Mesendoderm (in vitro differentiated cells): ENCODE measurements at regions not wholly inside any gene's neighbourhood (a gene's known extent, or its start where the extent isn't known, plus 50 kb on each side); places are given as distances from the start of the nearest gene placed in this dataset.
A peak's percentile ranks its signal among the peaks of the same experiment; 100 is the strongest.
"Not testable (repeated sequence)": the region's sequence is repeated elsewhere in the genome, so short reads cannot be mapped to it uniquely, and the experiment has no call there.

Source experiments
- DNase-seq: peaks from one replicate; pipeline ENCODE4 v3.0.0; 2013
- H2AK5ac ChIP-seq: 2 replicates; pipeline ENCODE4 v1.6.1; 2013; ENCODE audit warnings: low read length, inconsistent platforms
- H2BK120ac ChIP-seq: 2 replicates; pipeline ENCODE4 v1.6.1; 2013; ENCODE audit warnings: low read depth, mild to moderate bottlenecking, low read length, moderate library complexity, mixed read lengths
- H2BK15ac ChIP-seq: replicated peaks from 2 replicates; pipeline ENCODE4 v1.6.1; 2013; ENCODE audit warnings: low read depth, mild to moderate bottlenecking, moderate library complexity
- H2BK5ac ChIP-seq: 2 replicates; pipeline ENCODE4 v1.6.1; 2013; ENCODE audit warnings: low read length, inconsistent platforms
- H3K18ac ChIP-seq: 2 replicates; pipeline ENCODE4 v1.6.1; 2013; ENCODE audit warnings: mild to moderate bottlenecking, low read length, mixed read lengths
- H3K23ac ChIP-seq: one replicate; pipeline ENCODE4 v1.6.1; 2013; ENCODE audit warnings: low read length
- H3K27ac ChIP-seq: 2 replicates; pipeline ENCODE4 v1.5.1; 2013; ENCODE audit warnings: low read depth, mild to moderate bottlenecking, inconsistent platforms, low read length, moderate library complexity
- H3K27me3 ChIP-seq: 2 replicates; pipeline ENCODE4 v1.6.1; 2013; ENCODE audit warnings: low read length, control low read depth, mild to moderate bottlenecking, inconsistent platforms; ENCODE audit not compliant: insufficient read depth, poor library complexity
- H3K36me3 ChIP-seq: 2 replicates; pipeline ENCODE4 v1.6.1; 2013; ENCODE audit warnings: low read length, inconsistent platforms; ENCODE audit not compliant: control insufficient read depth, insufficient read depth
- H3K4ac ChIP-seq: one replicate; pipeline ENCODE4 v1.6.1; 2013; ENCODE audit warnings: low read depth, mild to moderate bottlenecking, low read length, moderate library complexity
- H3K4me1 ChIP-seq: 2 replicates; pipeline ENCODE4 v1.6.1; 2013; ENCODE audit warnings: low read depth, low read length, inconsistent platforms; ENCODE audit not compliant: control insufficient read depth
- H3K4me2 ChIP-seq: 2 replicates; pipeline ENCODE4 v1.6.1; 2013; ENCODE audit warnings: low read length
- H3K4me3 ChIP-seq: 2 replicates; pipeline ENCODE4 v1.5.1; 2013; ENCODE audit warnings: mild to moderate bottlenecking, low read length
- H3K56ac ChIP-seq: one replicate; pipeline ENCODE4 v1.6.1; 2013; ENCODE audit warnings: low read length
- H3K79me1 ChIP-seq: 2 replicates; pipeline ENCODE4 v1.6.1; 2013; ENCODE audit warnings: low read length, inconsistent platforms
- H3K79me2 ChIP-seq: 2 replicates; pipeline ENCODE4 v1.6.1; 2013; ENCODE audit warnings: mild to moderate bottlenecking, low read length; ENCODE audit not compliant: control insufficient read depth, insufficient read depth
- H3K9ac ChIP-seq: 2 replicates; pipeline ENCODE4 v1.6.1; 2013; ENCODE audit warnings: low read length, inconsistent platforms
- H4K5ac ChIP-seq: one replicate; pipeline ENCODE4 v1.6.1; 2013; ENCODE audit warnings: low read length
- H4K8ac ChIP-seq: one replicate; pipeline ENCODE4 v1.6.1; 2013; ENCODE audit warnings: low read depth, mild to moderate bottlenecking, control low read depth, low read length, moderate library complexity
- WGBS: extraction: QIAGEN DNeasy Blood & Tissue Kit; methylation state at CpG from one replicate; pipeline ENCODE4 v1.1.7; 2013; ENCODE audit warnings: low lambda C conversion rate, missing lambda C conversion rate; ENCODE audit not compliant: insufficient coverage; ENCODE audit errors: extremely low coverage; 5-methylcytosine and 5-hydroxymethylcytosine counted together

DNA sequence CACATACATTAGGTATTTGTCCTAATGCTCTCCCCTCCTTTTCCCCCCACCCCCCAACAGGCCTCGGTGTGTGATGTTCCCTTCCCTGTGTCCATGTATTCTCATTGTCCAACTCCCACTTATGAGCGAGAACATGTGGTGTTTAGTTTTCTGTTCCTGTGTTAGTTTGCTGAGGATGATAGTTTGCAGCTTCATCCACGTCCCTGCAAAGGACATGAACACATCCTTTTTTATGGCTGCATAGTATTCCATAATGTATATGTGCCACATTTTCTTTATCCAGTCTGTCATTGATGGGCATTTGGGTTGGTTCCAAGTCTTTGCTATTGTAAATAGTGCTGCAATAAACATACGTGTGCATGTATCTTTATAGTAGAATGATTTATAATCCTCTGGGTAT is 171.0 kb downstream of the HMHB1 start:
- H3K23ac ChIP-seq, H3K36me3 ChIP-seq, H3K79me2 ChIP-seq, H2BK120ac ChIP-seq, H3K4ac ChIP-seq, H2AK5ac ChIP-seq, DNase-seq, H3K18ac ChIP-seq, H2BK15ac ChIP-seq, H3K4me3 ChIP-seq, H3K4me1 ChIP-seq, H3K9ac ChIP-seq, H3K79me1 ChIP-seq, H2BK5ac ChIP-seq, H3K27ac ChIP-seq, H4K8ac ChIP-seq, H4K5ac ChIP-seq, H3K56ac ChIP-seq, H3K4me2 ChIP-seq, H3K27me3 ChIP-seq: not testable (repeated sequence)
- WGBS: no CpG with 5 or more reads among the region's 4 CpGs

DNA sequence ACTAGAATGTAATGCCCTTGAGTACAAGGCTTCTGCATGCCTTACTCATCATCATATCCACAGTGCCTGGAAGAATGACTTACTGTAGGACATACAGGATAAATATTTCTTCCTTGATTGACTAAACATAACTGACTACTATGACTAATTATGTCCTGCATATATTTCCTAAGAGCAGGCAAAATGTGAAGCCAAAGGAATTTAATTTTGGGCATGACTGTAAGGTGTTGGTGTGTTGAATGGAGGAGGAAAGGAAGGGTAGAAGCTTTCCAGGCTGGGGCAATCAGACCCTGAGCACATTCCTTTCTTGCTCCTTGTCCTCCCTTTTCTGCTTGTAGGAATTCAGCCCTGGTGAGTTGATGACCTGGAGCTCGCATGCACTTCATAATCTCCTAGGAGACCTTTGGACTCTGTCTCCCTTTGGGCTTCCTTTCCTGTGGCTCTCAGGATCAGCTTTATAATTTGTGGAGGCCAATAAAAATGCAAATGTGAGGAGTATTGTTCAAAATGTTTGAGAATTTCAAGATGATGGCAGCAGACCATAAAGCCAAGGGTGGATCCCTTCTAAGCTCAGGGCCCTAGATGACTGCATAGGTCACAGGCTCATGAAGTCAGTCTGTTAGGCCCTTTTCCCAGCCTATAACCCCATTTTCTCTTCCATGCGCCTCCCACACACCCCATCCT is 174.0 kb downstream of the HMHB1 start:
- Histone ChIP-seq H3K79me2 (no peaks in the 10 kb centered on the region), H3K23ac (no peak overlapping the region), H3K27ac (no peak overlapping the region), H3K18ac (no peak overlapping the region), H4K8ac (no peak overlapping the region), H4K5ac (no peak overlapping the region), H3K9ac (no peak overlapping the region), H3K4me2 (no peak overlapping the region), H3K27me3 (no peaks in the 10 kb centered on the region), H2BK15ac (no peak overlapping the region), H3K4ac (no peak overlapping the region), H3K79me1 (no peaks in the 10 kb centered on the region), H2BK120ac (no peak overlapping the region), H3K36me3 (no peaks in the 10 kb centered on the region), H2BK5ac (no peak overlapping the region), H2AK5ac (no peak overlapping the region), H3K4me3 (no peak overlapping the region), H3K56ac (no peak overlapping the region), H3K4me1 (no peaks in the 10 kb centered on the region)
- peak; percentile 34 for DNase-seq
- no CpG with 5 or more reads among the region's 2 CpGs for WGBS

DNA sequence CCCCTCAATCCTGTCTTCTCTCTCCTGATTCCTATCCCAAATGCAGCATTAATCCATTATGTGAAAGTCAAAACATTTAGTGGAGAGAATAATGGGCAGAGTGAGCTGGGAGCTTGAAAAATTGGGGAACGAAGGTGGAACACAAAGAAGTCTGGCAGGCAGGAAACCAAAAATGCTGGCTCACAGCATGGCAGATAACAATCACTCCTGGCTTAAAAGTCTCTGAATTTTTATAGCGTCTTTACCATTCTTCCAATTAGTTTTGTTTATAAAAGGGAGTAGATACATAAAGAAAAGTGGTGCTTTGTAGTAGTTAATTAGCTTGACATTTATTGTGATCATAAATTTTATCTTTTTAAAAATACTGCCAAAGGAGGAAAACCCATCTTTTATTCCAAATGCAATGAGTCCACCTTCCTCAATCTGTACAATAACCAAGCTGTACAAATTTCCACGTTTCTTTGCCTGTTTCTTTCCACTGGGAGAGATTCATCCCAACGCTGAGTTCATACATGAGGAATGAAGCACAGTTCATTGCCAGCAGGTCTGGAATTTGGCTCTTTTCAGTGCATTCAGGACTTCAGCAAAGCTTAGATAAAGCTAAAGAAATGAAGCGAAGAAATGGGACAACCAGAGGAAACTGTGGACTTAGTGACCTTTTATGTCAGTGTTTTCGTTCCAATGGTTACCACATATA is 174.7 kb downstream of the HMHB1 start:
- H3K27ac ChIP-seq: no peak overlapping the region

DNA sequence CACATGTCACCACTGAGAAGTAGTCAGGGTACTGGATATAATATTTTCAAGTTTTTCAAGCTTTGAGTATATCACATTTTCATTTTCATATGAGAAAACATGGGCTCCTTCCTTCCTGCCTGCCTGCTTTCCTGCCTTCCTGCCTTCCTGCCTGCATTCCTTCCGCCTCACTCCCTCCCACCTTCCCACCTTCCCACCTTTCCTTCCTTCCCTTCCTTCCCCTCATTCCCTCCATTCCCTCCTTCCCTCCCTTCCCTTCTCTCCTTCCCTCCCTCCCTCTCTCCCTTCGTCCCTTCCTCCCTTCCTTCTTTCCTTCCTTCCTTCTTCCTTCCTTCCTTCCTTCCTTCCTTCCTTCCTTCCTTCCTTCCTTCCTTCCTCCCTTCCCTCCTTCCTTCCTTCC is 175.3 kb downstream of the HMHB1 start:
- H3K27ac ChIP-seq: no peak overlapping the region
- H3K56ac ChIP-seq: no peak overlapping the region
- H2BK5ac ChIP-seq: no peak overlapping the region
- H3K4me2 ChIP-seq: no peak overlapping the region
- H2BK15ac ChIP-seq: no peak overlapping the region
- H3K27me3 ChIP-seq: no peaks in the 10 kb centered on the region
- H3K36me3 ChIP-seq: no peaks in the 10 kb centered on the region
- no peak overlapping the region for H3K4me3 ChIP-seq
- 100% methylated on average over 1 of the region's 2 CpGs for WGBS
- H3K79me1 ChIP-seq: no peaks in the 10 kb centered on the region
- no peak overlapping the region for H4K5ac ChIP-seq
- H2BK120ac ChIP-seq: no peak overlapping the region
- H3K18ac ChIP-seq: no peak overlapping the region
- H3K79me2 ChIP-seq: no peaks in the 10 kb centered on the region
- no peak for DNase-seq
- H3K9ac ChIP-seq: no peak overlapping the region
- H4K8ac ChIP-seq: no peak overlapping the region
- H3K23ac ChIP-seq: no peak overlapping the region
- H3K4ac ChIP-seq: no peak overlapping the region
- H3K4me1 ChIP-seq: no peaks in the 10 kb centered on the region
- H2AK5ac ChIP-seq: no peak overlapping the region

More for the DNA sequence above, 174.7 kb downstream of the HMHB1 start:
- Histone ChIP-seq H3K79me1 (no peaks in the 10 kb centered on the region), H3K79me2 (no peaks in the 10 kb centered on the region), H2BK15ac (no peak overlapping the region), H3K23ac (no peak overlapping the region), H4K5ac (no peak overlapping the region), H3K9ac (no peak overlapping the region), H3K56ac (no peak overlapping the region), H3K18ac (no peak overlapping the region), H3K36me3 (no peaks in the 10 kb centered on the region), H3K4me1 (no peaks in the 10 kb centered on the region), H2BK5ac (no peak overlapping the region), H3K4me2 (no peak overlapping the region), H3K4ac (no peak overlapping the region), H4K8ac (no peak overlapping the region), H3K4me3 (no peak overlapping the region), H2BK120ac (no peak overlapping the region), H3K27me3 (no peaks in the 10 kb centered on the region), H2AK5ac (no peak overlapping the region)
- no CpG with 5 or more reads among the region's 6 CpGs for WGBS
- peak; percentile 26 for DNase-seq

DNA sequence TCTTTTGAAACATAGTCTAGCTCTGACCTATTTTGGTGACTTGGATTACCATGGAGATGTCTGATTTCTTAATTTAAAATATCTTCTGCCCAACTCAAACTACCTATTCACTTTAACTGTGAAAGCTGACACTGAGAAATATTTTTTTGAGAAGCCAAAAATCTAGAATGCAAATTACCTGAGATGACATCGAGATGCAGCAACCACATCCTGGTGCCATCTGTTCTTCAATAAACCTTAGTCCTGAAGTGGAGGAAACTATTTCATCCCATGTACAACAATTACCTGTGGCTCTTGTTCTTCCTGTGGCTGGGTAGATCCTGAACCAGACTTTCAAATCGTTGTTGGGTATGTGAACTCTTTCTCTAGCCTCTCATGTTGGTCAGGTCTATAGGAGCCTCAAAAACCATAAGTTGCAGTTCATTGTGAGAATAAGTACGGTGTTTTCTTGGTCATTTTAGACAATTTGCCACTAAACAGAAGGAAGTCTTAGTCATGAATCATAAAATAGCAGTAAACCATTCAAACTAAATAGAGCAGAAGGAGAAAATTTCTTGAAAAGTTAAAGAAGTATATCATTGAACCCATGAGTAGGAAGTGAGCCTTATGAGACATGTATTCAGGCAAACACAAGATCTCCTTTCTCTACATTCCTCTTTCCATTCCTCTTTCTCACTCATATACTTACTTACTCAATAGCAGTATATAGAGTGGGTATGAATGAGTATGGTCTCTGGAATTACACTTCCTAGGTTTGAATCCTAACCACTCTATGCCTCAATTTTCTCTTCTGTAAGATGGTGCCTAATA is 176.0 kb downstream of the HMHB1 start:
- Histone ChIP-seq H3K79me1 (no peaks in the 10 kb centered on the region), H3K23ac (no peak overlapping the region), H3K4me1 (no peaks in the 10 kb centered on the region), H3K79me2 (no peaks in the 10 kb centered on the region), H3K18ac (no peak overlapping the region), H3K4me2 (no peak overlapping the region), H3K4ac (no peak overlapping the region), H3K36me3 (no peaks in the 10 kb centered on the region), H2BK15ac (no peak overlapping the region), H3K27me3 (no peaks in the 10 kb centered on the region), H2BK120ac (no peak overlapping the region), H2BK5ac (no peak overlapping the region), H3K27ac (no peak overlapping the region), H3K9ac (no peak overlapping the region), H3K4me3 (no peak overlapping the region), H4K5ac (no peak overlapping the region), H3K56ac (no peak overlapping the region), H4K8ac (no peak overlapping the region), H2AK5ac (no peak overlapping the region)
- no peak for DNase-seq
- no CpG with 5 or more reads among the region's 3 CpGs for WGBS
